Hepatocyte (in vitro differentiated cells): ENCODE measurements at regions not wholly inside any gene's neighbourhood (a gene's known extent, or its start where the extent isn't known, plus 50 kb on each side); places are given as distances from the start of the nearest gene placed in this dataset.

ENCODE experiments used
- EZH2 ChIP-seq: fragments of 200-600 bp; sonication (generic); IDR thresholded peaks from 2 replicates; pipeline ENCODE4 v1.6.1; 2016; ENCODE audit warnings: antibody characterized with exemption, mild to moderate bottlenecking, borderline replicate concordance
- TF ChIP-seq, protein P1 (sequence below): fragments of 200-600 bp; sonication (generic); IDR thresholded peaks from 2 replicates; pipeline ENCODE4 v1.5.1; 2016; ENCODE audit warnings: antibody characterized with exemption, mild to moderate bottlenecking; ENCODE audit not compliant: poor library complexity

DNA sequence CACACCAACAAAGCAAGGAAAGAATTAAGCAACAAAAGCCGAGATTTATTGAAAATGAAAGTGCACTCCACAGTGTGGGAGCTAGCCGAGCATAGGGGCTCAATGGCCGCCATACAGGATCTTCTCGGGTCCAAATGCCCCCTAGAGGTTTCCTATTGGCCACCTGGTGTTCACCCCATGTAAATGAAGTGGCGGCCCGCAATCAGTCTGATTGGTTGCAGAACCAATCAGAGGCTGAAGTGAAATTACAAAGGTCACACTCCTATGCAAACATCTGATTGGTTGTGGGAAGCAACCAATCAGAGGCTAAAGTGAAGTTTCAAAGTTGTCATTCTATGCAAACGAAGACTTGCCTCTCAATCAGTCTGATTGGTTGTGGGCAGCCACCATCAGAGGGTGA is 61.8 kb upstream of the SLC35B4 start:
- TF ChIP-seq, protein P1, sequence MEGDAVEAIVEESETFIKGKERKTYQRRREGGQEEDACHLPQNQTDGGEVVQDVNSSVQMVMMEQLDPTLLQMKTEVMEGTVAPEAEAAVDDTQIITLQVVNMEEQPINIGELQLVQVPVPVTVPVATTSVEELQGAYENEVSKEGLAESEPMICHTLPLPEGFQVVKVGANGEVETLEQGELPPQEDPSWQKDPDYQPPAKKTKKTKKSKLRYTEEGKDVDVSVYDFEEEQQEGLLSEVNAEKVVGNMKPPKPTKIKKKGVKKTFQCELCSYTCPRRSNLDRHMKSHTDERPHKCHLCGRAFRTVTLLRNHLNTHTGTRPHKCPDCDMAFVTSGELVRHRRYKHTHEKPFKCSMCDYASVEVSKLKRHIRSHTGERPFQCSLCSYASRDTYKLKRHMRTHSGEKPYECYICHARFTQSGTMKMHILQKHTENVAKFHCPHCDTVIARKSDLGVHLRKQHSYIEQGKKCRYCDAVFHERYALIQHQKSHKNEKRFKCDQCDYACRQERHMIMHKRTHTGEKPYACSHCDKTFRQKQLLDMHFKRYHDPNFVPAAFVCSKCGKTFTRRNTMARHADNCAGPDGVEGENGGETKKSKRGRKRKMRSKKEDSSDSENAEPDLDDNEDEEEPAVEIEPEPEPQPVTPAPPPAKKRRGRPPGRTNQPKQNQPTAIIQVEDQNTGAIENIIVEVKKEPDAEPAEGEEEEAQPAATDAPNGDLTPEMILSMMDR: no peak
- no peak for TF ChIP-seq EZH2
